GM20000 (cell line): ENCODE measurements at regions not wholly inside any gene's neighbourhood (a gene's known extent, or its start where the extent isn't known, plus 50 kb on each side); places are given as distances from the start of the nearest gene placed in this dataset.

Source experiments
- DNase-seq: peaks from one replicate; pipeline ENCODE4 v3.0.0; 2012; ENCODE audit warnings: low spot score
- TF ChIP-seq, protein P1 (sequence below): IDR thresholded peaks from 2 replicates; pipeline ENCODE4 v1.5.1; 2012; ENCODE audit warnings: mild to moderate bottlenecking, control low read depth; ENCODE audit errors: extremely low read depth, missing control alignments

DNA sequence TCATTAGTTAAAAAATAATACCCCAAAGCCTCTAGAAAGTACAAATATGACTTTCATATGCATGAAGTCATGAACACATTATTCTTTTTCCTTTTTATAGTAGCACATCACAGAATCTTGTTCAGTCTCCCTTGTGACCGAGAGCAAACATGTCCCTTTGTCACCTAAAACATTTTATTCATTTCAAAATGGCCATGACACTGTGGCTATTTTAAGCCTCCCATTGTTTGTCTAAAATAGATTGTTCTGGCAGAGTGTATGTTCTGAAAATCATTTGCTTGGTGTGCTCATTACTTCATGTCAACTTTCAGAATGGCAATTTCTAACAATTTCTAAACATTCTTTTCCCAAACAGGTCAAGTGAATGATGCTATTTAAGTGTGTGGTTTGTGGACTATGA, 865.0 kb downstream of the JRKL start:
- TF ChIP-seq, protein P1, sequence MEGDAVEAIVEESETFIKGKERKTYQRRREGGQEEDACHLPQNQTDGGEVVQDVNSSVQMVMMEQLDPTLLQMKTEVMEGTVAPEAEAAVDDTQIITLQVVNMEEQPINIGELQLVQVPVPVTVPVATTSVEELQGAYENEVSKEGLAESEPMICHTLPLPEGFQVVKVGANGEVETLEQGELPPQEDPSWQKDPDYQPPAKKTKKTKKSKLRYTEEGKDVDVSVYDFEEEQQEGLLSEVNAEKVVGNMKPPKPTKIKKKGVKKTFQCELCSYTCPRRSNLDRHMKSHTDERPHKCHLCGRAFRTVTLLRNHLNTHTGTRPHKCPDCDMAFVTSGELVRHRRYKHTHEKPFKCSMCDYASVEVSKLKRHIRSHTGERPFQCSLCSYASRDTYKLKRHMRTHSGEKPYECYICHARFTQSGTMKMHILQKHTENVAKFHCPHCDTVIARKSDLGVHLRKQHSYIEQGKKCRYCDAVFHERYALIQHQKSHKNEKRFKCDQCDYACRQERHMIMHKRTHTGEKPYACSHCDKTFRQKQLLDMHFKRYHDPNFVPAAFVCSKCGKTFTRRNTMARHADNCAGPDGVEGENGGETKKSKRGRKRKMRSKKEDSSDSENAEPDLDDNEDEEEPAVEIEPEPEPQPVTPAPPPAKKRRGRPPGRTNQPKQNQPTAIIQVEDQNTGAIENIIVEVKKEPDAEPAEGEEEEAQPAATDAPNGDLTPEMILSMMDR, result no peak
- no peak for DNase-seq

DNA sequence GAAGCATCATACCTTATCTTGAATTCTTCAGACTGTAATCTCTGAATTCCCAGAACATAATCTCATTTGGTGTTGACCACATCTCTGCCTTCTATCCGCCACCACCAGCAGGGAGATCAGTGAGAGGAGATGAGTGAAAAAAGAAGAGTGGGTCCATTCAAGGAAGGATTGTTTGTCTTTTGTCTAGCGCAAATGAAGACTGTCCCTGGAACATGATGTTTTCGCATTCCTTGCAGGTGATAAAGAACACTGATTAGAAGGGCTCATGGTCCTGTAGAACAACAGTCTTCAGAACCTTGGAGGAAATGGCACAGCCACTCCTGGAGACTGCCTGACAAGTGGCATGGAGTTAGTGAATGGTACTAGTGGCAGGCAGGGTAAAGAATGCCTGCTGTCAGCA, 869.6 kb downstream of the JRKL start:
- DNase-seq, result no peak
- TF ChIP-seq, protein P1, result no peak

DNA sequence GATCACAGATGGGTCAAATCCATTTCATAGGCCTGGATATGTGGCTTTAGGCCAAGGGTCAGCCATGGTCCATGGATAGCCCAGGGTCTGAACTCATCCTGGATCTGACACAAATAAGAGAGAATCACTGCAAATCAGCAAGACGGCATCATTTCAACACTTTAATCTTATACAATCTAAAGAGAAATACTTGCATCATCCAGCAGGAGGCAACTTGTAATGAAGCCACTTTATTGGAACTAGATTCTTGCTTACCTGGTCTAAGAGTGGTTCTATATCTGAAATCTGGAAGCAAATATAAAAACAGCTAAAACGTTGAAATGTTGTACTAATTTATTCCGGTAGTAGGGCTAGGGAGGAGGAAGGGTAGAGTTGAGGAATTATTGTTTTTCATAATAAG, 870.1 kb downstream of the JRKL start:
- DNase-seq, result no peak
- TF ChIP-seq, protein P1, result no peak

DNA sequence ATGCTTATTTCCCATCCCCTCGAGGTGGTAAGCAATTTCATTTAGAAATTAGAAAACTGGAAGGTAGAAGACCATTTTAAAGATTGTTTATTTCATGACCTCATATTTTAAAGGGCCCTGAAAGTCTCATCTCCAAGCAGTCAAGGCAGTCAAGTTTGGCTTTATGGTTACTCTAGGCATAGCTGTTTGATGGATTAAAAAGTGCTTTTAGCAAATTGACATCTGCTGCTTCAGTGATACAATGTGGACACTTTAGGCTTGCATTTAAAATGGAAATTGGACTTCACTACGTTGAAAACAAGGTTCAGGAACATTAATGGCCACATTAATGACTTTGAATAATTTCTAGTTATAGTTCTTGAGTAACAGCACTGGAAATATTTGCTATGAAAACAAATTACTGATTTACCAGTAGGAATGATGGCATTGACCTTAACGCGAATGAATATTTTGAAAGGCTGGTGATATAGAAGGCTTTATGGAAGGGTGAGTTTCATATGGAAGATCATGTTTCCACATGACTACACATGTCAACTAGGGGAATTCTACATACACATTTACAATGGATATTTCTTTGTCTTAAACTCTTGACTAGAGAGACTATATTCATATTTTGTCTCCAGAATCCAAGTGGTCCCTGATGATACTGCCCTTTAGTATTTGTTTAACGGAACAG, 873.5 kb downstream of the JRKL start:
- TF ChIP-seq, protein P1, result no peak
- no peak for DNase-seq

DNA sequence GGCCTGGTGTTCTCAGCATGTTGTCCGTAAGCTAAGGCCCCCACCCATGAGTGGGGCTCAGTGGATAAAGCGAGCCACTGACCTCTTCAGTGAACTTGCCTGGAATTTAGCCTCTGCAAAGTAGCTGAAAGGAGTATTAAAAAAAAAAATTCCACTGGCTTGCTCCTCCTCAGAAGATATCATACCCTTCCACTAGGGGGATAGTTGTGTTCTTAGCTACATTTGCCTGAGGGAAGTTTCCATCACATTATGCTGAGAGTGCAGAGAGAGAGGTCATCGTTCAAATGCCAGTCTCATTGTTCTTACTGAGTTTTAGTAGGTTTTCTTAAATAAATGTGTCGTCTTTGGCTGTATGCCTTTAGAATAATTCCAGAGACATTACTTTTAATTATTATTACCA, 879.7 kb downstream of the JRKL start:
- TF ChIP-seq, protein P1, result no peak
- DNase-seq, result no peak

DNA sequence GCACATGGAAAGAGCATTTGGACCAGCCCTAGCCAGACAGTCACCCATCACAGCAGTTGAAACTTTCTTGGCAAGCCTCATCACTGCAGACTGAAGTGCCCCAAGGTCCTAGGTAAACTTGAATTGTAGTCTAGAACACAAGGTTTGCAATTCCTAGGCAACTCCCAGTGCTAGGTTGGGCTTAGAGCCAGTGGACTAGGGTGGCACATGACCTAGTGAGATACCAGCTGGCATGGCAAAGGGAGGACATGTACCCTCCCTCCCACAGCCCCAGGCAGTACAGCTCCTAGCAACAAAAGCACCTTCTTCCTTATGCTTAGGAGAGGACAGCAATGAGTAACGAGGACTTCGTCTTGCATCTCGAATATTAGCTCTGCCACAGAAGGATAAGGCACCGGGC, 889.5 kb downstream of the JRKL start:
- TF ChIP-seq, protein P1, result no peak
- DNase-seq, result no peak

DNA sequence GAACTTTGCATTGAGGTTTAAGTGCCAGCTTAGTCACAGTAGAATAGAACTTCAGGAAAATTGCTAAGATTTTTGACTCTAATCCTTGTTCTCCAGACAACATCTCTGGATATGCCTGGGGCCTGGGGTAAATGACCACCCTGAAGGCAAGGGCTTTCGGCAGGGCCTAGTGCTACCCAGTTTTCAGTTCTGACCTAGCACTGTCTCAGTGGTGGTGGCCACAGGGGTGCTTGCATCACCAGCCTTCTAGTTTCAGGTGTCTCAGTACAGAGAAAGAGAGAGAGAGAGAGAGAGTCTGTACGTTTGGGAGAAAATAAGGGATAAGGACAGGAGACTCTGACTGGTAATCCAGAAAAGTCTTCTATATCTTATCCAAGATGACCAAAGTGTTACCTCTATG, 890.5 kb downstream of the JRKL start:
- TF ChIP-seq, protein P1, result no peak
- no peak for DNase-seq
